KMS-11 (cell line): ENCODE measurements at regions not wholly inside any gene's neighbourhood (a gene's known extent, or its start where the extent isn't known, plus 50 kb on each side); places are given as distances from the start of the nearest gene placed in this dataset.

Experiments used
- H2AFZ ChIP-seq: fragments of 200-600 bp; sonication (generic); 2 replicates; pipeline ENCODE4 v1.6.1; 2016; ENCODE audit warnings: antibody characterized with exemption, mixed run types, low read depth
- H3K27ac ChIP-seq: fragments of 200-600 bp; sonication (generic); 2 replicates; pipeline ENCODE4 v1.6.1; 2016; ENCODE audit warnings: mild to moderate bottlenecking, mixed run types
- H3K27me3 ChIP-seq: fragments of 200-600 bp; sonication (generic); 2 replicates; pipeline ENCODE4 v1.6.1; 2017; ENCODE audit warnings: mild to moderate bottlenecking, low read depth, mixed run types, moderate library complexity; ENCODE audit not compliant: insufficient read depth
- H3K36me3 ChIP-seq: fragments of 200-600 bp; sonication (generic); 2 replicates; pipeline ENCODE4 v1.6.1; 2017; ENCODE audit warnings: mild to moderate bottlenecking, mixed run types; ENCODE audit not compliant: insufficient read depth
- H3K4me1 ChIP-seq: fragments of 200-600 bp; sonication (generic); 2 replicates; pipeline ENCODE4 v1.6.1; 2016; ENCODE audit warnings: mild to moderate bottlenecking, low read depth, mixed run types; ENCODE audit not compliant: poor library complexity, severe bottlenecking
- H3K4me2 ChIP-seq: fragments of 200-600 bp; sonication (generic); 2 replicates; pipeline ENCODE4 v1.7.0; 2016; ENCODE audit warnings: mild to moderate bottlenecking, mixed run types
- H3K4me3 ChIP-seq: fragments of 200-600 bp; sonication (generic); IDR thresholded peaks from 2 replicates; pipeline ENCODE4 v1.6.1; 2017; ENCODE audit warnings: low read depth, low read length, mixed read lengths; ENCODE audit not compliant: insufficient read depth
- H3K79me2 ChIP-seq: fragments of 200-600 bp; sonication (generic); 2 replicates; pipeline ENCODE4 v1.6.1; 2016; ENCODE audit warnings: low read depth, mixed run types; ENCODE audit not compliant: insufficient read depth
- H3K9ac ChIP-seq: fragments of 200-600 bp; sonication (generic); 2 replicates; pipeline ENCODE4 v1.6.1; 2016; ENCODE audit warnings: mild to moderate bottlenecking, mixed run types
- H4K20me1 ChIP-seq: fragments of 200-600 bp; sonication (generic); 2 replicates; pipeline ENCODE4 v1.6.1; 2016; ENCODE audit warnings: mild to moderate bottlenecking, mixed run types; ENCODE audit not compliant: insufficient read depth
- CTCF ChIP-seq: fragments of 200-600 bp; sonication (generic); conservative IDR thresholded peaks from 2 replicates; pipeline ENCODE4 v1.6.1; 2017; ENCODE audit warnings: low read depth, mild to moderate bottlenecking, antibody characterized with exemption, low read length, moderate library complexity, mixed read lengths

- Histone ChIP-seq H2AFZ (no peak overlapping the region), H3K9ac (no peak overlapping the region), H3K4me3 (no peak overlapping the region), H3K27ac (no peak overlapping the region), H3K36me3 (no peaks in the 10 kb centered on the region), H3K79me2 (no peaks in the 10 kb centered on the region), H3K4me2 (no peak overlapping the region), H3K27me3 (no peaks in the 10 kb centered on the region), H4K20me1 (no peaks in the 10 kb centered on the region), H3K4me1 (no peaks in the 10 kb centered on the region)
- no peak for TF ChIP-seq CTCF
Measured at GRCh38 chr15:53251523-53251922, 461.4 kb upstream of the ONECUT1 start.

GRCh38 chr15:53247041-53247708 lies 457.0 kb upstream of the ONECUT1 start:
- Histone ChIP-seq H3K9ac (no peak overlapping the region), H3K79me2 (no peaks in the 10 kb centered on the region), H4K20me1 (no peaks in the 10 kb centered on the region), H3K36me3 (no peaks in the 10 kb centered on the region), H3K27me3 (no peaks in the 10 kb centered on the region), H3K4me2 (no peak overlapping the region), H3K4me3 (no peak overlapping the region), H3K4me1 (no peaks in the 10 kb centered on the region), H3K27ac (no peak overlapping the region), H2AFZ (no peak overlapping the region)
- TF ChIP-seq CTCF, result no peak

GRCh38 chr15:53246404-53246803 lies 456.3 kb upstream of the ONECUT1 start:
- no peaks in the 10 kb centered on the region for H3K36me3 ChIP-seq
- H3K4me1 ChIP-seq, result no peaks in the 10 kb centered on the region
- H3K27ac ChIP-seq, result no peak overlapping the region
- no peaks in the 10 kb centered on the region for H4K20me1 ChIP-seq
- no peak overlapping the region for H2AFZ ChIP-seq
- no peak overlapping the region for H3K4me3 ChIP-seq
- no peak overlapping the region for H3K4me2 ChIP-seq
- H3K27me3 ChIP-seq, result no peaks in the 10 kb centered on the region
- TF ChIP-seq CTCF, result no peak
- no peaks in the 10 kb centered on the region for H3K79me2 ChIP-seq
- H3K9ac ChIP-seq, result no peak overlapping the region

GRCh38 chr15:53233801-53234200 lies 443.7 kb upstream of the ONECUT1 start:
- H3K27me3 ChIP-seq, result no peaks in the 10 kb centered on the region
- H3K4me3 ChIP-seq, result no peak overlapping the region
- no peak overlapping the region for H3K9ac ChIP-seq
- no peaks in the 10 kb centered on the region for H4K20me1 ChIP-seq
- H3K36me3 ChIP-seq, result no peaks in the 10 kb centered on the region
- no peak overlapping the region for H3K4me2 ChIP-seq
- no peak overlapping the region for H2AFZ ChIP-seq
- no peak for TF ChIP-seq CTCF
- no peak overlapping the region for H3K27ac ChIP-seq
- no peaks in the 10 kb centered on the region for H3K4me1 ChIP-seq
- no peaks in the 10 kb centered on the region for H3K79me2 ChIP-seq
